HG03139 (cell line): ENCODE measurements at regions not wholly inside any gene's neighbourhood (a gene's known extent, or its start where the extent isn't known, plus 50 kb on each side); places are given as distances from the start of the nearest gene placed in this dataset.
"Not testable (repeated sequence)": the region's sequence is repeated elsewhere in the genome, so short reads cannot be mapped to it uniquely, and the experiment has no call there.

Experiments
- ATAC-seq: cut with Tn5 transposase; IDR thresholded peaks from one replicate; pipeline ENCODE4 v1.9.1; 2021; ENCODE audit not compliant: unreplicated experiment

GRCh38 chr10:29804025-29804852, 169.5 kb upstream of the SVIL start:
- no peak for ATAC-seq

- ATAC-seq = no peak
These were observed 167.4 kb upstream of the SVIL start for GRCh38 chr10:29802171-29802570.

GRCh38 chr10:29798921-29799690, 164.3 kb upstream of the SVIL start:
- no peak for ATAC-seq

GRCh38 chr10:29797616-29798015, 162.8 kb upstream of the SVIL start:
- ATAC-seq = no peak

GRCh38 chr10:29795850-29796249, 161.1 kb upstream of the SVIL start:
- no peak for ATAC-seq

GRCh38 chr10:29794776-29795611, 160.2 kb upstream of the SVIL start:
- ATAC-seq = no peak

GRCh38 chr10:29791773-29792172, 157.0 kb upstream of the SVIL start:
- no peak for ATAC-seq

- ATAC-seq = no peak
These were observed 155.4 kb upstream of the SVIL start for GRCh38 chr10:29790207-29790606.

- no peak for ATAC-seq
These were observed 153.3 kb upstream of the SVIL start for GRCh38 chr10:29788113-29788512.

- ATAC-seq = no peak
These were observed 150.9 kb upstream of the SVIL start for GRCh38 chr10:29785701-29786100.

GRCh38 chr10:29784175-29784773, 149.5 kb upstream of the SVIL start:
- no peak for ATAC-seq

GRCh38 chr10:29783201-29783947, 148.6 kb upstream of the SVIL start:
- no peak for ATAC-seq

- no peak for ATAC-seq
These were observed 145.9 kb upstream of the SVIL start for GRCh38 chr10:29780639-29781038.

- no peak for ATAC-seq
These were observed 145.3 kb upstream of the SVIL start for GRCh38 chr10:29780096-29780495.

- no peak for ATAC-seq
These were observed 141.5 kb upstream of the SVIL start for GRCh38 chr10:29776246-29776645.

GRCh38 chr10:29774475-29774874, 139.7 kb upstream of the SVIL start:
- ATAC-seq = no peak

GRCh38 chr10:29773675-29774091, 138.9 kb upstream of the SVIL start:
- no peak for ATAC-seq

GRCh38 chr10:29772403-29772802, 137.6 kb upstream of the SVIL start:
- no peak for ATAC-seq

GRCh38 chr10:29771376-29771775, 136.6 kb upstream of the SVIL start:
- no peak for ATAC-seq

- not testable (repeated sequence) for ATAC-seq
These were observed 134.5 kb upstream of the SVIL start for GRCh38 chr10:29769277-29769676.
